GM18511 (cell line): ENCODE measurements at regions not wholly inside any gene's neighbourhood (a gene's known extent, or its start where the extent isn't known, plus 50 kb on each side); places are given as distances from the start of the nearest gene placed in this dataset.

Experiments
- ATAC-seq: cut with Tn5 transposase; IDR thresholded peaks from one replicate; pipeline ENCODE4 v1.9.1; 2021; ENCODE audit warnings: mild to moderate bottlenecking, moderate library complexity; ENCODE audit not compliant: unreplicated experiment

DNA sequence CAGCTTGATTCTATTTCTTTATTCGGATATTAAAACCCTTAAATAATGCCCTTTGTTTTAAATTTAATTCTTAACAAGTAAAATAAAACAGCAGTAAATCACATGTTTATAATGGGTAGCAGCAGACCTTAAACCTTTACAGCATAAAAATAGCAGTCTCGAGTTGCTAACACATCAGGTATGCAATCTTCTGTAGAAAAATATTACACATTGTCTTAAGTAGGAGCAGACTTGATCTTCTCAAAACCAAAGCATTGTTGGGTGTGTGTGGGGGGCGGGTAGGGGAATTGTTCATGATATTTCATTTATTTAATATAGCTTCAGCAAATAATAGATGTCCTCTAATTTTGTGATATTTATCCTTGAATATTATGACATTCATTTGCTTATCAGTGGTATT, 331.4 kb downstream of the PCDH7 start:
- no peak for ATAC-seq

GRCh38 chr4:31052519-31052918, 332.4 kb downstream of the PCDH7 start:
- ATAC-seq = no peak

DNA sequence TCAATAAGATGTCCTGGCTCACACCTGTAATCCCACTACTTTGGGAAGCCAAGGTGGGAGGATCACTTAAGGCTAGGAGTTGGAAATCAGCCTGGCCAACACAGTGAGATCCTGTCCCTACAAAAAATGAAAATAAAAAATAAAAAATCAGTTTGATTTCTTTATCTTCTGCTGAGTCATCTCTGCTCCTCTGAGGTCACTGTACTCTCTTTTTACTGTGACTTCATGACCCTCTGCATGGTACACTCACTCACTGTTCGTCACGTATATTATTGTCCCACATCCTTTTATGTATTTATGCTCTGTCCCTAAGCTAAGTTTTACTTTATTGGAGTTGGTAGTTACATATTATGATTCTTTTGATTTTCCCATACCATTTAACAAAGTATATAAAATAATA, 333.3 kb downstream of the PCDH7 start:
- no peak for ATAC-seq

DNA sequence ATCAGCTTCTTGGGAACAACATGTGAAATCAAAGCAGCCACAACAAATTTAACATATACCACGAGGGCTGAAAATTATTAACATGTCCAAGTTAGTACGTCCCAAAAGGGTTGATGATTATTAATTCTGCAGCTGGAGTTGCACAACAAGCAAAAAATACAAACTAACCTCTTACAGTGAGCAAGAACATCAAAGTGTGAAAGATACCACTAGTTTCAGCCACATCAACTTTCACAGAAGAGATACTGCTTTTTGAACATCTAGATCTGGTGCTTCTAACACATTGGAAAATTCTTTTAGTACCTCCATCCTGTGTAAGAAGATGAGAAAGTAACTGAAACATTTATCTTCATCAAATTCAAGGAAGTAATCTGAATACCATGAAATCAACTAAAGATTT, 334.1 kb downstream of the PCDH7 start:
- no peak for ATAC-seq

DNA sequence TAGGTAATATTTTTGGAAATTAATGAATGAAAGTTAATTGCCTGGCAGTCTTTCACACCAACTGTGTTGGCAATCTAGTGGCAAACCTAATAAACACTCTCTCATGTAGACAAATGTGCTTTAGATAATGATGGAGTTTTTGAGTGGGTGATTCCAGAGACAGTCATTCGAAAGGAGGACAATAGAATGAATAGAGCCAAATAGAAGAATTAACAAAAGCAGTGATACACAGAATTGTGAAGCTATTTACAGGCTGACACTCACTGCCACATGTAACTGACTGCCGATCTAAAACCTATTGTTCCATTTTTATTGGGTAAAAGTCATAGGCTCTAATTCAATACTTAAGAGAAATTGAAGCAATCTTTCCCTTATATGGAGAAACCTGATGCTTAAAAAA, 338.5 kb downstream of the PCDH7 start:
- ATAC-seq = no peak

- ATAC-seq = no peak
Measured at GRCh38 chr4:31059753-31060522, 339.8 kb downstream of the PCDH7 start.

- no peak for ATAC-seq
Measured at GRCh38 chr4:31065086-31065485, 344.9 kb downstream of the PCDH7 start.

DNA sequence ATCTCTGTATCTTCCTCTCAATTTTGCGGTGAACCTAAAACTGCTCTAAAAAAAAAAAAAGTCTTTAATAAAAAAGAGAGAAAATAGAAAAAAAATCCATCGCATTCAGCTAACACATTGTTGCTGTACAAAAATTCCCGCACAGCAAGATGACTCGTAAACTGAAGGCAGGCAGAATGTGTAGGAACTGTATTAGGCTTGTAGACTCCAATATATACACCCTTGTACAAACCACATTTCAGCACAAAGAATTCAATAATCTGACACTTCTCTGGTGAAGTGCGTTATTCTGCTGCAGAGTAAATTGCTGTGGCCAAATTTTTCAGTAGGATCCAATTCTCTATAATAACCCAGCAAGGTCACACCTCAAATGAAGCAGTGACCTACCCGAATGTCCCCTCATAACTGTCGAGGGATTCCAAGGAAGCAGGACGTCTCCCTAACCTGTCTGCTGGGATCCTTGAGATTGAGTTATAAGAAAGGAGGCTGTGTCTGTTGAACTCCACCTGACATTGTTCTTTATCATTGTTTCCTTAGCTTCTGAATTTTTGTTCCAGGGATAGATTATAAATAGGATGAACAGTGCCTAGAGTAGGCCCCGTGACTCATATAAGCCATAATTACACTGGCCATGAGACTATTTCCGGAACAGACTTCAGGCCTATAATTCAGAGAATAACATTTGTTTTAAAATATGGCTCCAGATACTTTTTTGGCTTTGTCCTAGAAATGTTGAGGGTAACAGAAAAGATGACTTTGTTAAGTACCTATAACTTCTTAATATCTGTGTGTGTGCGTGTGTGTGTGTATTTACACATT, 348.3 kb downstream of the PCDH7 start:
- no peak for ATAC-seq

DNA sequence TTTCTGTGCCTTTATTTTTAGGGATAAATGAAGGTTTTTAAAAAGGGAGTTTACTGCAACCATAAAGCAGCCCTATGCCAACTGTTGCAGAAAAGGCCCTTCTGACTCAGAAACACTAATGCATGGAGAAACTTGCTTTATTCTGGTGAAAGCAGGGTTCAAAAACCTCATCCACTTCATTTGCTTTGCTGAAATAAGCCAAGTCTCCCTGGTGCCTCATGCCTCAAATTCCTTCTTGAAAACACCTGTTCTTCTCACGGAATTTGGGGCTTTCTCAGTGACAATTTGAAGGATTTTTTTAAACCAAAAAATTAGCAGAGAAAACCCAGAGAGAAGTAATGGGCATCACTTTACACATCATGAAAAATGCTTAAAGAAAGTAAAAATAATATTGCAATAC, 349.0 kb downstream of the PCDH7 start:
- no peak for ATAC-seq

DNA sequence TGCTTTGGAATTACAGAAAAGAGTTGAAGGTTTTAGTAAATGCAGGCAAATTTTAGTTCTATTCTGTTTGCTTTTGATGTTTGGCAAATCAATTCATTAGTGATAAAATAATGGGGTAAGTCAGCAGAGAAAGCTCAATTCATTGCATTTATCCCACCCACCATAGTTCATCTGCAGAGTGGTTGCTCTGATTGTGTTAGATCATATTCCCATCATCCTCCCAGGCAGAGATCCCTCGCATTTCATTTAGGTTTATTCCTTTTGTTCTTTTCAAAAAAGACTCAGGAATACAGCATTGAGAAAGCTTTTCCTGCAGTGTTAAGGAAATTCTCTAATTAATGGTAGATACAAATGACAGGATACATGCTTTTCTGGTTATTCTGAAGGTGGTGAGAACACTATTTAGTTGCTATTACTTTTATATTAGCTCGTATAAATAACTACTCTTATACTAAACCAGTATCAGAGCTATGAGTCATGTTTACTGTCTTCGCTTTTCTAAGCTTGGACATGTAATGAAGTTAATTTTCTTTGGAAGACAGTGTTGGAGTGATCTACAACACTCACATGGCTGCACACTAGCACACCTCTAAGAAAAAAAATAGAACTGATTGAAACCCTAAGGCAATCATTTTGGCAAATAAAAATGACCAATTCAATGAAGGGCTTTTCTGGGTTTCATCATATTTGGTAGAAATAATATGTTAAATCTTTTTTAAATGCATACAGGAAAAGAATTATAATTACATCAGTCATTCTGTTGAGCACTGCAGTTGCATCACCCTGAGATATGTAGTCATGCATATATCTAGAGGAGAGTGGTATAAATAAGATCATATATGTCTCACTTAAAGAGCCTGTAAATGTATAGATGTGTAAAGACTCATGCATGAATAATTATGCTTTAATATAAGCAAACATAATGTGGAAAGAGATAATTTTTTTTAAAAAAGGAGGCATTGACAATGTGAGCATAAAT, 351.6 kb downstream of the PCDH7 start:
- no peak for ATAC-seq

DNA sequence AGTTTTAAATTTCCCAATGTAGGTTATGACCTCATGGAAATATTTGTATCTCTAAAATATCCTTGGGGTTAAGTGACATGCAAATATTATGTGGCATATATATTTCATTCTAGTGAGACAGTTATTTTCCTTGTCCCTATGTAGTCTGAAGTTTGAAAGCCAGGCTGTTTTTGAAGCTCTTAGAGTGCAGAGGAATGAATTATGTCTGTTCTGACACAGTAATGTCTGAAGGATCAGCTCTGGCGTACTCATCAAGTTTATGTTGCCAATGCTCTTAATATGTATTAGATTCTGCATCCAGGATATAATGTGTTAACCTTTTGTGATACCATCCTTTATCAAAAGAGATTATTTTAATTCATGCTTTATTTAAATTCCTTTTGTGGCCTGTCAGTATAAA, 355.8 kb downstream of the PCDH7 start:
- no peak for ATAC-seq

DNA sequence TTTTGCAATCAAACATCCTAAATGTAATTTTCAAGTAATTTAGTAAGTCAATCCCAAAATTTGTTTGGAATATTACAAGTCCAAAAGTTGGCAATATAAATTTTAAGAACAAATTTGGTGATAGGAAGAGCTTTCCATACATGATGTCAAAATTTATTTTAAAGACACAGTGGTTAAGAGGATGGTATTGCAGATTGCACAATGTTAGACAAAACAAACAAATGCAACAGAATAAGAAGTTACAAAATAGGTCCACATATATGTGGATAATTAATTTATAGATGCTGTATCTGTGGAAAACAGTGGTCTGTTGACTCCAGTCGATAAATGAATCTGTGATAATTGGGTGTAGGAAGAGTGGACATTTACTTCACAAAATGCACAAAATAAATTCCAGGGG, 358.5 kb downstream of the PCDH7 start:
- no peak for ATAC-seq

GRCh38 chr4:31080887-31081286, 360.7 kb downstream of the PCDH7 start:
- ATAC-seq = no peak

DNA sequence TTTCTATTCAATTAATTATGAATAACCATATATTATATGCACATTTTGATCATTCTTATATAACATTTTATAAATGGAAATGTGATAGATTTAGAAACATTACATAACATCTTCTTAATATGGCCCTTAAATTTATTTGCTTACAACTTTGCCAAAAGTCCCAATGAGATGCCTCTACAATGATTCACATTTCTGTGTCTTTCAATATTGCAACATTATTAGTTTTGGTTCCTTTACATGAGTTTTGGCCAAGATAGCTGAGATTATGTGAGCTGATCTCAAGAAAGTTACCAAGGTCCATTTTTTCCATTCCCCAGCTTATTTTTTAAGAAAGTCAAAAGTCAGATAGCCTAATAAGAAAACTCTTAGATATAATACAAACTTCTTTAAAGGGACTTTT, 361.2 kb downstream of the PCDH7 start:
- ATAC-seq = no peak

GRCh38 chr4:31083456-31083855, 363.3 kb downstream of the PCDH7 start:
- no peak for ATAC-seq

- no peak for ATAC-seq
Measured at GRCh38 chr4:31084806-31085416, 364.7 kb downstream of the PCDH7 start.

- ATAC-seq = no peak
Measured at GRCh38 chr4:31085689-31086088, 365.5 kb downstream of the PCDH7 start.

DNA sequence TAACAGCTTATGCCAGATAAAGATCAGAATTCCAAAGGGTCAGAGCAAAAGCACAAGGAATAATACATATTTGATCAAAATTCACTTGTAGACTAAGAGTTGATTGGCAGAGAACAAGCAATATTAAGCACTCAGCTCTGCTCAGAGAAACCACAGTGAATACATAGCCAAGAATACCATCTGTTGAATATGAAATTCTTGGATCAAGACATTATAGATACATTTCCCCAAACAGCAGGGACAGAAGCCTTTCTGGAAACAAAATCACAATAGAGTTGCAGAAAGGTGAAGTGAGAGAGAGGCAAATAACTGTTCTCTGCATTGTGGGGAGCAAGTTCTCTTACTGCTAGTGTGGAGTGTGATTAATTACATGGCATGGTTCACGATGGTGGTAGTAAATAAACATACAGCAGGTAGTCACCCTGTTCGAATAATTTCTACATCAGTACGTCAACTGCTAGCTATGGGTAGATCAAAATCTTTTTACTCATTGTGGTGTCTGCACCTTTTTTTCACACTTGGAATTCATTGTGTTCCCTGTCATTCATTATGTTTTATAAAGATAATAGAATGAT, 366.7 kb downstream of the PCDH7 start:
- no peak for ATAC-seq

DNA sequence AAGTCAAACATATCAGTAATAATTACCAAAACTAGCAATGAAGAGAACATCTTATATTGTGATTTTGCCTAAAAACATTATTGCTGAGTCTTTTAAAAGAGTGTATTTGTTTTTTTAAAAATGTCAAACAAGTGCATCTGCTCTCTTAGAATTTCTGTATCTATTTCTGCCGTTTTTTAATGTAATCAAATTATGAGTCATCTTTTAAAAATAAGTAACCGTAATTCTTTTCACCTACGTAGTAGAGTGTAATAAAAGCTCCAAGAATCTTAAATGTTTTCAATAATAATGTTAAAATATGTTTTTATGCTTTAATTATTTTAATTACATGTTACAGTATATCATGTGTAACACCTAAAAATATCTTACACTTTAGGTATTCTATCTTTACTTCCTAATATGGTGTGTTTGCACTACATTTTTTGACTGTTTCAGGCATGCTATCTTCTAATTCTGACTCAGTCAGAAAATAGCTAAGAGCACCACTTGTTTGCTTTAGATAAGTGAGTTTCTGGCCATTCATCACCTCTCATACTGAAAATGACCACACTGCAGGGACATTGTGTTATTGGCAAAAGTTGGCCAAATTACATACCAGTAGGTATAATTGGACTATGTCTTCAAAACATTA, 368.5 kb downstream of the PCDH7 start:
- no peak for ATAC-seq

DNA sequence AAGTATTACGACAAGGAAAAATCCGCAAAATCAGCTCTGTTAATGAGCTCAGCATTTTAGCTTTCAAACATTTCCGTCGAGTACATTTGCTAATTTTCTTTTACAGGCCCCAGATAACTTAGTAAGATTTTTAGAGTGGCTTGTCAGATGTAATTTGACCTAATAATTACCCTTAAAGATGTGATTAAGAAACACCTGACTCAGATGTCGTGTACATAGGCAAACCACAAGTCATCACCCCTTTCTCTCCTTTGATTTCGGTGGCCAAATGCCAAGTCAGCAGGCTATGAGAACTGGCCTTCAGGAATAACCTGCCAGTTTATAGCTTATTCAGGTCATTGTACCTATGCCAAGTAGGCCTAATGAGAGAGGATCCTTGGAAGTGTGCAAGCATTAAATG, 369.6 kb downstream of the PCDH7 start:
- no peak for ATAC-seq
